Stimulated activated effector memory CD8-positive, alpha-beta T cell treated with anti-CD3 and anti-CD28 coated beads, Interleukin-12 subunit alpha, Interleukin-12 subunit beta, amount 100 ng/mL, for 72 hours (primary cell): ENCODE measurements at regions not wholly inside any gene's neighbourhood (a gene's known extent, or its start where the extent isn't known, plus 50 kb on each side); places are given as distances from the start of the nearest gene placed in this dataset.
A peak's percentile ranks its signal among the peaks of the same experiment; 100 is the strongest.
"Not testable (repeated sequence)": the region's sequence is repeated elsewhere in the genome, so short reads cannot be mapped to it uniquely, and the experiment has no call there.

Source experiments
- ATAC-seq: fragments of 150-1000 bp; cut with Tn5 transposase; 2 replicates; pipeline ENCODE4 v1.10.0; 2021
- DNase-seq, 2 donors: peaks; one replicate each; pipeline ENCODE4 v3.0.0; 2021 to 2022; ENCODE audit warnings: low spot score in 2 of 2
- H3K27ac Mint-ChIP-seq: one replicate; pipeline ENCODE4 v1.8.0; 2022; ENCODE audit warnings: mild to moderate bottlenecking, mixed read lengths
- H3K36me3 Mint-ChIP-seq: one replicate; pipeline ENCODE4 v1.8.0; 2022; ENCODE audit warnings: mild to moderate bottlenecking, mixed read lengths
- H3K4me1 Mint-ChIP-seq: one replicate; pipeline ENCODE4 v1.8.0; 2022; ENCODE audit warnings: mixed read lengths
- H3K4me3 Mint-ChIP-seq: one replicate; pipeline ENCODE4 v1.8.0; 2022; ENCODE audit warnings: mild to moderate bottlenecking, mixed read lengths
- H3K9me3 Mint-ChIP-seq: one replicate; pipeline ENCODE4 v1.8.0; 2022; ENCODE audit warnings: mixed read lengths

DNA sequence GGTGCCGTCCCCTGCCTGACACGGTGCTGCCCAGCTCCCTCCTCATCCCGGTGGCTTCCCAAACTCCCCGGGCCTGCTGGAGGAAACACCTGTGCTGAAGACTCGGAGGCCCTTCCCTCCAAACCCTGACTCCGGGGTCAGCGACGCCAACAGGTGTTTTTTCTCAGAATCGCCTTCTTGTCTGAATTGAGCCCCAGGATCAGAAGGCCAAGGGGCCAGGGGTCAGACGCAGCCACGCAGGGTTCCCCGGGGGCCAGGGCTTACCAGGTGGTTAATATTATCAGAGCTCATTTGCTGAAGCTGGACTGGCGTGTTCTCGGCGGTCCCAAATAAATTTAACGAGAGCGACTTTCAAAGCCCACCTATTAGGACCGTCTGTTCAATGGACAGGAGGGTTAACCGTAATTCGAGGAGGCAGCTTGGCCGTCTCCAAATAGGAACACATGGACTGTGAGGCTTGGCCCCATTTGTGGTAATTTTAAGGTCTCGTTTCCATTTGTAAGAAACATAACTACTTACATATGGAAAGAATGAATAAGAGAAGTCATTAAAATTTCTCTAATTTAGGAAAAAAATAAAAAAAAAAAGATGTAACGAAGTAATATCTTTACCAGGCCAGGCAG lies 239.3 kb downstream of the CRLF2 start:
- no peak for ATAC-seq
- Mint-ChIP-seq H3K36me3 (no peaks in the 10 kb centered on the region), H3K27ac (no peak overlapping the region), H3K4me3 (no peak overlapping the region), H3K4me1 (no peaks in the 10 kb centered on the region), H3K9me3 (no peaks in the 10 kb centered on the region)
- no peak for DNase-seq

DNA sequence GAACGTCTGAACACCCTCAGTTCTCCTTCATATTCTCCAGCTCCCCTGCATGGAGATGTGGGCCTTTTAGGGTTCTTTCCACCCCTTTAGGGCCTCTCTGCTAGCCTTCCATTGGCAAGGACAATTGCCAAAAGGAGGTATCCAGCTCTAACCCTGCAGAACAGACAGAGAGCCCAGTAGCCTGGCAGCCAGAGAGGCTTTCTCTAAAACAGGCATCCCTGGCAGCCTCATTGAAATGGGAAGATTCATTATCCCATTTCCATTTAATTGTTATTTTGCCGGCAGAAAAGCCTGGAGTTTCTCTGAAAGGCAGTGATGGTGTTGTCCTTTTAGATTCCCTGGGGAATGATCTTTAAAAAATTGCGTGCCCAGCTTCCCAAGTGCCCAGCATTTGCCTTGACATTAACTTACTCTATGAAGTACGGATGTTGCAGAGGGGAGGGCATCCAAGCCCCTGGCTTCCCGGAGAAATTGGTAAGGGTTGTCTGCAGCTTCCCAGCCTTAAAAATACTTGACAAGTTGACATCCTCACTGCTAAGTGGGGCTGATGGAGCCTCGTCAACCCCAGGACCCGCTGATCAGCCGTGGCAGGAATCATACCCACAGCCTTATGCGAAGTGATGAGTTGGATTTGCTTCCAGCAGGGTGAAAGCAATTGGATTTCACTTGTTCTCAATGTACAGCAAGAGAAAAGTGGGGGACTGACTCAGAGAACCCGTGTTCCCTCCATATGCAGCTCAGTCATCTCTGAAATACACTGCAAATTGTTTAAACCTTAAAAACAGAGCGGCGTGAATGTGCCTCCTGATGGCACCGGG lies 244.1 kb downstream of the CRLF2 start:
- Mint-ChIP-seq H3K9me3 (peaks cover 2% of the 10 kb centered on the region), H3K4me3 (no peak overlapping the region), H3K4me1 (peaks cover 12% of the 10 kb centered on the region), H3K36me3 (no peaks in the 10 kb centered on the region), H3K27ac (no peak overlapping the region)
- ATAC-seq (no peak), DNase-seq (no peak)

DNA sequence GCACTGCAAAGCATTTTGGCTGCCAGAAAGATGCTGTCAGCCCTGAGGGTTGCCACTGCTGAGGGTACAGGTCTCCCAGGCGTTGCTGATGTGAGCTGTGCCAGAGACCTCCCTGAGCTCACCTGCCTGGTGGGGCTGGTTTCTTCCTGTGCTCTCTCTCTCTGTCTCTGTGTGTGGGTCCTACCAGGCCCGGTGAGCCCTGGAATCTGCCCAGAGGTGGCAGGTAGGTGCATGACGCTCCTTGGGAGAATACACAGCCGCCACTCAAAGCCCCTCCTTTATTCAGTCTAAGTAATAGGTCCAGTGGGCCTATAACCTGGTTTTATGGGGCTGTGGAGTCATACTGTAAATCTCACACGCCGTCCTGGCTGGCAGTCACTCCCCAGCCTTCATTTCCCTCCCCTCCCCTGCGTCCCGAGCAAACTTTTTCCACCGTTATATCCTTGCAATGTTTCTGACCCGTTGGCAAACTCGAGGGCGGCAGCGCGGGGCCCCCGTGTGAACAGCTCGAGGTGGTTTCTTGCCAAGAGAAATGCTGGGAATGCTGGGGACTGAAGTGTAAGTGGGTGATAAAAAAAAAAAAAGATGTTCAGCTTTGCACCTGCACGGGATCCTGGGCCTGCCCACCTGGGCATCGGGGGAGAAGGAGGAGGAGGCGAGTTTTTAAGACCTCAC lies 245.9 kb downstream of the CRLF2 start:
- Mint-ChIP-seq H3K4me1 (peaks cover 12% of the 10 kb centered on the region), H3K36me3 (no peaks in the 10 kb centered on the region), H3K27ac (no peak overlapping the region), H3K4me3 (no peak overlapping the region), H3K9me3 (peaks cover 2% of the 10 kb centered on the region)
- ATAC-seq (no peak), DNase-seq (no peak)

DNA sequence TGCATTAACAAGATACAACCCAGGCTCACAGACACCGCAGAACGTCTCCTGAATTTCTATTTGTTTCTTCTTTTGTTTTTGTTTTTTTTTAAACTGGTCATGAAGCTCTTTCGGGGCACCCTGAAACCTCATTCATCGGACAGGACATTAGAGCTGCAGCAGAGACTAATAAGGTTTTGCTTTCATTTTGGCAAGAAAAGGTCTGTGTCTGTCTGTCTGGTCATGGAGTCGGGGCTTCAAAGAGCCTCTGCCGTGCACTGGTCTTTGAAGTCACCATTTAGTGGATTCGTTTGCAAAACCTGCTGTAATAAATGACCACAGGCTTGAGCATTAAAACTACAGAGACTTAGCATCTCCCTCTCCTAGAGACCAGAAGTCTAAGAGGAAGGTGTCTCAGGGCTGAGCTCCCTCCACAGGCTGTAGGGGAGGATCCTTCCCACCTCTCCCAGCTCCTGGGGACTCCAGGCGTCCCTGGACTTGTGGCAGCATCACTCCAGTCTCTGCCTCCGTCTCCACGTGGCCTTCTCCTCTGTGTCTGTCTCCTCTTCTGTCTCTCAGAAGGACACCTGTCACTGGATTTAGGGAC lies 247.5 kb downstream of the CRLF2 start:
- Mint-ChIP-seq H3K36me3 (no peaks in the 10 kb centered on the region), H3K27ac (no peak overlapping the region), H3K9me3 (peaks cover 2% of the 10 kb centered on the region), H3K4me1 (peaks cover 12% of the 10 kb centered on the region), H3K4me3 (peak overlapping the region; percentile 14)
- DNase-seq (no peak), ATAC-seq (no peak)

DNA sequence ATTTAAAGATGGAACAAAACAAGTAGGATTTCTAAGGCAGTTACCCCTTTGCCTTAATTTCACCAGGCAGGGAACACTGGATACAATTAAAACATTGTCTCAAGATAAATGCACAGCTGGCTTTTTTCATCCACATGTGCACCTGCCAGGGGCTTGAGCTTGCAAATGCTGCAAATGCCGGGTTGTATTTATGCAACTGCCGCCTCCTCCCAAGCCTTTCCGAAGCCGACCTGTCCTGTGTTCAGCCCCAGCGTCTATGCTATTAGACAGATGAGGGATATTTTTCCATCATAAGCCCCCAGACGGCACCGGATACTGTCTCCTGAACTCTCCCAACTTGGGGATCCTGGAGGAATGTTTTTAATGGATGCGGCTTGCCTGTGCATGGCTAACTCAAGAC lies 251.6 kb downstream of the CRLF2 start:
- H3K4me1 Mint-ChIP-seq = peaks cover 12% of the 10 kb centered on the region
- no peak overlapping the region for H3K4me3 Mint-ChIP-seq
- no peaks in the 10 kb centered on the region for H3K9me3 Mint-ChIP-seq
- ATAC-seq = no peak
- H3K27ac Mint-ChIP-seq = no peak overlapping the region
- H3K36me3 Mint-ChIP-seq = no peaks in the 10 kb centered on the region
- no peak for DNase-seq

DNA sequence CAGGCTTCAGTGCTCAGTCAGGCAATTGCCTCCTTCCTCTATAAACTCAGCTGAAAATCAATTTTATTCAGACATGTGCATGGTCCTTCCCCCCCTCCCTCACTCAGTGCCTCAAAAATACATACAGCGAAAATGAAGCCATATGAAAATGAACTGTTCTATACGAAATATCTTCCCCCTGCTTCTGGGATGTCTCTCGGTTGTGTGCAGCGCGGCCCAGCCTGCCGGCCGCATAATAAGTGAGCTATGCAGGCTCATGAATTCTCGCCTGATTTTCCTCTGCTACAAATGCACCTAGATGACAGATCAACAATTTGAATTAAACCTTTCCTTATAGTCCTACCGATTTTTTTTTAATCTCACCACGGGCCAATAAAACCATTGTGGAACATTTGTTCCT lies 252.9 kb downstream of the CRLF2 start:
- Mint-ChIP-seq H3K36me3 (no peaks in the 10 kb centered on the region), H3K4me1 (peaks cover 2% of the 10 kb centered on the region), H3K4me3 (no peak overlapping the region), H3K9me3 (no peaks in the 10 kb centered on the region), H3K27ac (no peak overlapping the region)
- DNase-seq = no peak
- ATAC-seq = no peak

DNA sequence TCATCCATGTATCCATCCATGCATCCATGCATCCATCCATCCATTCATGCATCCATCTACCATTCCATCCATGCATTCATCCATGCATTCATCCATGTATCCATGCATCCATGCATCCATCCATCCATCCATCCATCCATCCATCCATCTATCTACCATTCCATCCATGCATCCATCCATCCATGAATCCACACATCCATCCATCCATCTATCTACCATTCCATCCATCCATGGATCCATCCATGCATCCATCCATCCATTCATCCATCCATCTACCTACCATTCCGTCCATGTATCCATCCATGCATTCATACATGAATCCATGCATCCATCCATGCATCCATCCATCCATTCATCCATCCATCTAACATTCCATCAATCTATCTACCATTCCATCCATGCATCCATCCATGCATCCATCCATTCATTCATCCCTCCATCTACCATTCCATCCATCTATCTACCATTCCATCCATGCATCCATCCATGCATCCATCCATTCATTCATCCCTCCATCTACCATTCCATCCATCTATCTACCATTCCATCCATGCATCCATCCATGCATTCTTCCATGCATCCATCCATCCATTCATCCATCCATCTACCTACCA lies 257.2 kb downstream of the CRLF2 start:
- H3K36me3 Mint-ChIP-seq, H3K4me1 Mint-ChIP-seq, H3K4me3 Mint-ChIP-seq, H3K9me3 Mint-ChIP-seq, H3K27ac Mint-ChIP-seq, ATAC-seq, DNase-seq: not testable (repeated sequence)

DNA sequence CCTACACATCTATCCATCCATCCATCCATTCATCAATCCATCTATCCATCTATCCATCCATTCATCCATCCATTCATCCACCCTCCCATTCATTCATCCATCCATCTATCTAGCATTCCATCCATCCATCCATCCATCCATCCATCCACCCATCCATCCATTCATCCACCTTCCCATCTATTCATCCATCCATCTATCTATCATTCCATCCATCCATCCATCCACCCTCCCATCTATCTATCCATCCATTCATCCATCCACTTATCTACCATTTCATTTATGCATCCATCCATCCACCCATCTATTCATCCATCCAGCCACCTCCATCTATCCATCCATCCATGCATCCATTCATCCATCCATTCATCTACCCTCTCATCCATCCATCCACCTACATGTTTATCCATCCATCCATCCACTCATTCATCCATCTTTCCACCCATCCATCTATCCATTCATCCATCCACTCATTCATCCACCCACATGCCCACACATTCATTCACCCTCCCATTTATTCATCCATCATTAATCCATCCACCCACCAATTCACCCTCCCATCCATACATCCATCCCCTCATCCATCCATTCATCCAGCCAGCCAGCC lies 258.5 kb downstream of the CRLF2 start:
- ATAC-seq (no peak), DNase-seq (no peak)
- Mint-ChIP-seq H3K36me3 (peaks cover 6% of the 10 kb centered on the region), H3K4me3 (no peak overlapping the region), H3K9me3 (peaks cover 3% of the 10 kb centered on the region), H3K4me1 (no peaks in the 10 kb centered on the region), H3K27ac (no peak overlapping the region)

DNA sequence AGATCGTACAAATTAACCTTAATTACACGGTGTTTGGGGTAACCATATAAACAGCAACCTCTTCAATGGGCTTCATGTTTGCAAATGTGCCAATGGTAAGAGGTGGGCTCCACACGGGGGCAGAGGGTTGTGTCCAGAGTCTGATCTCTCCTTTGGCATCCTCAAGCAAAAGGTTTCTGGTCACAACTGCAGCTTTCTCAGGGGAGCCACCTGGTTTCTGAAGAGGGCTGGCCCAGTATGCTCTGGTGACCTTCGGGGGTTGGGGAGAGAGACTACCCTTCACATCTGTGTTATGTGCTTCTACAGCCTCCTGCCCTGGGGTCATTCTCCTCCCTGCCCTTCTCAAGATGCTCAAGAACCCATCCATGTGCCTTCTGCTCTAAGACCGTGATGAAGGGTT lies 259.6 kb downstream of the CRLF2 start:
- no peak overlapping the region for H3K4me3 Mint-ChIP-seq
- no peak for DNase-seq
- no peak for ATAC-seq
- no peaks in the 10 kb centered on the region for H3K4me1 Mint-ChIP-seq
- no peak overlapping the region for H3K27ac Mint-ChIP-seq
- peaks cover 6% of the 10 kb centered on the region for H3K36me3 Mint-ChIP-seq
- peaks cover 3% of the 10 kb centered on the region for H3K9me3 Mint-ChIP-seq

DNA sequence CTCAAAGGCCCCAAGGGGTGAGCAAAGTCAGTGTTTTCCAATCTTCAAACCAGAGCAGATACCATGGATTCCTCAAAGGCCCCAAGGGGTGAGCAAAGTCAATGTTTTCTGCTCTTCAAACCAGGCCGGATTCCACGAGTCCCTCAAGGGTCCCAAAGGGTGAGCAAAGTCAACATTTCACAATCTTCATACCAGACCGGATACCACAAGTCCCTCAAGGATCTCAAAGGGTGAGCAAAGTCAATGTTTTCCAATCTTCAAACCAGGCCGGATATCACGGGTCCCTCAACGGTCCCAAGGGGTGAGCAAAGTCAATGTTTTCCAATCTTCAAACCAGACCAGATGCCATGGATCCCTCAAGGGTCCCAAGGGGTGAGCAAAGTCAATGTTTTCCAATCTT lies 265.2 kb downstream of the CRLF2 start:
- peak in 1 of 2 donors; percentile 7 for DNase-seq
- peaks cover 13% of the 10 kb centered on the region for H3K9me3 Mint-ChIP-seq
- not testable (repeated sequence) for H3K4me1 Mint-ChIP-seq, H3K27ac Mint-ChIP-seq, ATAC-seq, H3K4me3 Mint-ChIP-seq, H3K36me3 Mint-ChIP-seq

DNA sequence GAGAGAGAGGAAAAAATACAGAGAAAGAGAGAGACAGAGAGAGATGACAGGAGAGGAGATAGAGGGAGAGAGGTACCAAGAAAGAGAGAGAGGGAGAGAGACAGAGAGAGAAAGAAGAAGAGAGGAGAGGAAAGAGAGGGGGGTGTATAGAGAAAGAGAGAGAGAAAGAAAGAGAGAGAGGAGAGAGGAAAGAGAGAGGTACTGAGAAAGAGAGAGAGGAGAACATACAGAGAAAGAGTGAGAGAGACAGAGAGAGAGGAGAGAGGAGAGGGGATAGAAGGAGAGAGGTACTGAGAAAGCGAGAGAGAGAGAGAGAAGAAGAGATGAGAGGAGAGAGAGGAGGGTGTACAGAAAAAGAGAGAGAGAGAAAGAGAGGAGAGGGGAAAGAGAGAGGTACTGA lies 269.4 kb downstream of the CRLF2 start:
- Mint-ChIP-seq H3K36me3 (no peaks in the 10 kb centered on the region), H3K4me1 (no peaks in the 10 kb centered on the region), H3K27ac (no peak overlapping the region), H3K4me3 (no peak overlapping the region), H3K9me3 (peaks cover 28% of the 10 kb centered on the region)
- DNase-seq = no peak
- ATAC-seq = no peak

DNA sequence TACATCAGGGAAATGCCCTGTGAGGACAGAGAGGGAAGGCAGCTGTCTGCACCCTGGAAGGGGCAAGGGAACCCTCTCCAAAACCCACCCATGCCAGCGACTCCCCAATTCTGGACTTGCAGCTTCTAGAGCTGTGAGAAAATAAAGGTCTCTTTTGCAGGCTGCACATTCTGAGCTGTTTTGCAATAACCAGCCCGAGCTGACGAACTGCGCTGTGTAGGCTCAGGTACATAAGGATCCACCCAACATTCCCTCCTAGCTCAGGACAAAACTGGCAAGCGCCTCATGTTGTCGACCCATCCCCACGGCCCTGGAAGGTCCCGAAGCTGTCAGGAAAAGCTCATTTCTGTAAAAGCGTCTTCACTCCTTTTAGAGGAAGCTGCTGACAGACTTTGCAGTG lies 271.8 kb downstream of the CRLF2 start:
- peaks cover 28% of the 10 kb centered on the region for H3K9me3 Mint-ChIP-seq
- no peaks in the 10 kb centered on the region for H3K36me3 Mint-ChIP-seq
- no peak overlapping the region for H3K4me3 Mint-ChIP-seq
- H3K27ac Mint-ChIP-seq = no peak overlapping the region
- ATAC-seq (no peak), DNase-seq (peak in 1 of 2 donors; percentile 13)
- H3K4me1 Mint-ChIP-seq = no peaks in the 10 kb centered on the region

DNA sequence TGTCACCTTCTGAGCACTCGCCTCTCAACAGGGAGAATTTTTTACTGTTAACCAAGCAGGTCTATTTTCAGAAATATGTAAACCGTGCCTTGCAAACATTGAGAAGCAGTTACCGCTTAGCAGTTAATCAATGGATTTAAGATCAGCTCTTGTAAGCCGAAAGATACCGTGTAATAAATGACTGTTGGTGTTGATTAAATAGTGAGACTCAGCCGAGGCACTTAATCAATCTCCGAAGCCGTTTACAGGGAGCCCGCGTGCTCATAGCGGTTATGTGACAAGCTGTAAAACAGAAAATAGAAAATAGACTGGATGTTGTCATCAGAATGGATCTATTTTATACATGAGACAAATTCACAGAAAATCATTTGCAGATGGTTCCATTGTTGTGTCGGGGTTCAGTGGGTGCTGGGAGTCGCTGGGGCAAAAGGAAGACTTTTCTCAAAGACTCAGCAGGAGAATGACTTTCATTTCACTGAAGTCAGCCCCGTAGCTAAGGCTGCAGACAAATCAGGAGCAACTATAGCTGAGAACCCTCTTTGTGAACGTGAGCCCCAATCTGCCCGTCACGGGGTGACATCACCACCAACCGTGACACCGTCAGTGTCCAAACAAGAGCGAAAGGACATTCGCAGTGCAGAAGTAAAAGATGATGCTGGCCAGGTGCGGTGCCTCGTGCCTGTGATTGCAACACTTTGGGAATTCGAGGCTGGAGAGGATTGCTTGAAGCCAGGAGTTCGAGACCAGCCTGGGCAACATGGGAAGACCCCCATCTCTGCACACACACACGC lies 275.3 kb downstream of the CRLF2 start:
- Mint-ChIP-seq H3K36me3 (no peaks in the 10 kb centered on the region), H3K27ac (no peak overlapping the region), H3K4me3 (no peak overlapping the region), H3K9me3 (peaks cover 18% of the 10 kb centered on the region), H3K4me1 (no peaks in the 10 kb centered on the region)
- ATAC-seq = no peak
- no peak for DNase-seq

DNA sequence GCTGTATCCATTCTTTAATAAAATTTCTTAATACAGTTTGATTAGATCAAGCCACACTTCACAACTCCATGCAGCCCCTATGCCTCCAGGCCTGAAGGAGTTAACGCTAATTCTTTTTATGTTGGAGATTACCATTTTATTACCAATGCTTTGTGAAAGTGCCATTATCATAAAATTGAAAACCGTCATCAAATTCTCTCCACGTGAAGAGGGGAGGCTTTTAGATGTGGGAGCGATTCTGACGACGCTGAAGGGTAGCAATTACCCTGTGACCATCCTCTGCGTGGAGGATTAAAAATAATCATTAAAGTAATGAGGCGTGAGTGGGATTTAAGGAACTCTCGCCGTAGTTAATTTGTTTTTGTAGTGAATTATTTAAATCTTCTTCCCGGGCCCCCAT lies 278.8 kb downstream of the CRLF2 start:
- peak in 1 of 2 donors; percentile 37 for DNase-seq
- H3K4me1 Mint-ChIP-seq = no peaks in the 10 kb centered on the region
- H3K36me3 Mint-ChIP-seq = no peaks in the 10 kb centered on the region
- H3K27ac Mint-ChIP-seq = no peak overlapping the region
- H3K4me3 Mint-ChIP-seq = no peak overlapping the region
- no peak for ATAC-seq
- no peaks in the 10 kb centered on the region for H3K9me3 Mint-ChIP-seq
